Large intestine (tissue), 3 donors: ENCODE measurements at regions not wholly inside any gene's neighbourhood (a gene's known extent, or its start where the extent isn't known, plus 50 kb on each side); places are given as distances from the start of the nearest gene placed in this dataset.

Source experiments
- DNase-seq, 2 donors: peaks; one replicate each; pipeline versions ENCODE4 v3.0.0 to v3.0.0-alpha.2; 2013
- H3K27ac ChIP-seq: one replicate; pipeline ENCODE4 v1.5.1; 2013; ENCODE audit warnings: low read length
- H3K27me3 ChIP-seq: 2 replicates; pipeline ENCODE4 v1.6.1; 2013; ENCODE audit warnings: low read length; ENCODE audit not compliant: control insufficient read depth, insufficient read depth
- H3K36me3 ChIP-seq: 2 replicates; pipeline ENCODE4 v1.6.1; 2013; ENCODE audit warnings: low read length; ENCODE audit not compliant: control insufficient read depth, insufficient read depth
- H3K4me1 ChIP-seq: one replicate; pipeline ENCODE4 v1.6.1; 2013; ENCODE audit warnings: low read length; ENCODE audit not compliant: control insufficient read depth, insufficient read depth
- H3K4me3 ChIP-seq: one replicate; pipeline ENCODE4 v1.5.1; 2013; ENCODE audit warnings: low read length
- H3K9me3 ChIP-seq: one replicate; pipeline ENCODE4 v1.6.1; 2013; ENCODE audit warnings: mild to moderate bottlenecking, low read depth, low read length, moderate library complexity; ENCODE audit not compliant: control insufficient read depth
- WGBS: methylation state at CpG from one replicate; pipeline ENCODE4 v1.1.5; 2013; ENCODE audit warnings: low lambda C conversion rate; ENCODE audit not compliant: insufficient coverage; 5-methylcytosine and 5-hydroxymethylcytosine counted together

DNA sequence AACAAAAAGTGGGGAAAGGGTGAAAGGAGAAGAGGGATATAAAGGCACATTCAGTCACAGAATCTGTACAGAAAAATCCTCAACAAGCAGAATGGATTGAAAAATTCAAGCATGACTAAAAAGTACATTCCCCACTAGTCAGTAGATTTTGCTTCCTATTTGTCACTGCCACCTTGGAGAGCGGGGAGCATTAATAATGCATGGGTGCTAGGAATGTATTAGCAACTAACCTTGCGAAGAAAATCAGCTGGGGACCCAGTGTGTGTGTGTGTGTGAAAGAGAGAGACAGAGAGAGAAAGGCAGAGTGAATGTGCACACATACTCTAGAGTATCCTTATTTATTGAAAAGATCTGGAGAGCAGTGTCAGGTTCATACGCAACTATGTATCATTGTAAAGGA is 968.7 kb upstream of the ZEB2 start:
- no peak overlapping the region for H3K27ac ChIP-seq
- WGBS, result no CpG with 5 or more reads among the region's 3 CpGs
- H3K36me3 ChIP-seq, result no peaks in the 10 kb centered on the region
- H3K27me3 ChIP-seq, result no peaks in the 10 kb centered on the region
- no peaks in the 10 kb centered on the region for H3K9me3 ChIP-seq
- no peak overlapping the region for H3K4me3 ChIP-seq
- DNase-seq, result no peak
- no peaks in the 10 kb centered on the region for H3K4me1 ChIP-seq

DNA sequence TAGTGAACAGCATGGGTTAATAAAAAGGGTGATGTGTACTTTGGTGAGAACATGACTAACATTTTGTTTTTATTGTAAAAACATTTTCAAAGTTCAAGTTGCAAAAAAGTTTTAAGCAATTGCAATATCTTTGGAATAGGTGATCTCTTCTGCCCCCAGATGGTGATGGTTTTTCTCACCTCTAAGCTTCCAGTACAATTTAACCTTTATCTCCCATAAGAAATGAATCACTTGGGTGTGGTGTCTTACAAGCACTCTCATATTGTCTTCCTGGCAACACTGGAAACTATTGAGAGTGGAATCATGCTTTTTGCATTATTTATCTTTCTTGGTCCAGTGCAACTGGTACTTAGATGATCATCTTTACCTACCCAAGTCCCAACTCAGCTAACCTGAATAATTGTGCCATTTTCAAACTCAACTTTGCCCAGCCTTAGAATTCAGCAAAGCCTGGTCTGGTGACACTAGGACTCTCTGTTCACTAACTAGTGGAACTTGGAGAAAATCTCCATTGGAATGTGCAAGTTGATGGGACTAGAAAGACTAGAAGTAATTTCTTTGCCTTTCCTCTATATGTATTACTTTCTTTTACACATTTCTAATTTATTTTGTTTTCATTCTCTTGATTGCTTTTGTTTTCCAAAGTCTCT is 964.7 kb upstream of the ZEB2 start:
- DNase-seq, result peak in 1 of 2 donors; percentile 1
- no peak overlapping the region for H3K4me3 ChIP-seq
- H3K27ac ChIP-seq, result no peak overlapping the region
- no peaks in the 10 kb centered on the region for H3K36me3 ChIP-seq
- H3K9me3 ChIP-seq, result no peaks in the 10 kb centered on the region
- H3K27me3 ChIP-seq, result no peaks in the 10 kb centered on the region
- no peaks in the 10 kb centered on the region for H3K4me1 ChIP-seq

DNA sequence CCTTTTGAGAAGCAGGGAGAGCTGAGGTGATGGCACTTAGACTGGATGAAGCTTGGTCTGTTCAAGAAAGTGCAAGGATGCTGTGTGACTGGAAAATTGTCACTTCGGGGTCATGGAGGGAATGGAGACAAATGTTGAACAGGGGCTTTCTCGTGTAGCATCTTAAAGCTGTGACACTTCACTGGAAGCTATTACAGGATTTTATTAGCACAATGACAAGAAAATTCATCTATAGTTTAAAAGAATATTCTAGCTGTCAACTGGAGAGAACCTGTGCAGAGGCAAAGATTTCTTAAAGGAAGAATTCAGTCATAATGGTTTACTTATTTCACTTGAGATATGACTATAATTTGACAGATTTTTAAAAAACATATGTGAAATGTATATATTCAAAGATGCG is 963.9 kb upstream of the ZEB2 start:
- DNase-seq, result no peak
- H3K27me3 ChIP-seq, result no peaks in the 10 kb centered on the region
- H3K9me3 ChIP-seq, result no peaks in the 10 kb centered on the region
- no peaks in the 10 kb centered on the region for H3K36me3 ChIP-seq
- no peak overlapping the region for H3K4me3 ChIP-seq
- WGBS, result 90% methylated on average over 2 of the region's 3 CpGs
- H3K27ac ChIP-seq, result no peak overlapping the region
- no peaks in the 10 kb centered on the region for H3K4me1 ChIP-seq

DNA sequence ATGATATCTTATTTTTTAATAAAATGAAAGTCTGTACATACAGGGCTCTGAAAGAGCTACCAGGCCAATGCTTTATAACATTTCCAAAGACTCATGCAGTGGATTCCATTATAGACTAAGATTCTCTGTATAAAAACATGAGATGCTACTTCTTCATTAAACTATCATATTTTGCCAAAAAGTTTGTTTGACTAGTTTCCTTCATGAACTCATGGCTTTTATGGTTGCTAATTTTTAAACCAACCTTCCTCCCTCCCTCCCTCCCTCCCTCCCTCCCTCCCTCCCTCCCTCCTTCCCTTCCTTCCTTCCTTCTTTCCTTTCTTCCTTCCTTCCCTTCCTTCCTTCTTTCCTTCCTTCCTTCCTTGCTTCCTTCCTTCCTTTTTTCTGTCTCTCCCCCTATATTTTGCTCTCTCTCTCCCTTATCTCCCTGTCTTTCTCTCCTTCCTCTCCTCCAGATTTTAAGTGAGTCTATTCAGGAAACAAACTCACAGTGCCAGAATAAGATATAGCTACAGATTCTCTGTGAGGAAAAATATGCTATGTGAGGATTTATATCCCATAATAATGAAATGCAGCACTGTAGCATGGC is 961.5 kb upstream of the ZEB2 start:
- H3K27ac ChIP-seq, result no peak overlapping the region
- H3K36me3 ChIP-seq, result no peaks in the 10 kb centered on the region
- H3K27me3 ChIP-seq, result no peaks in the 10 kb centered on the region
- H3K4me3 ChIP-seq, result no peak overlapping the region
- DNase-seq, result no peak
- H3K4me1 ChIP-seq, result no peaks in the 10 kb centered on the region
- H3K9me3 ChIP-seq, result no peaks in the 10 kb centered on the region

DNA sequence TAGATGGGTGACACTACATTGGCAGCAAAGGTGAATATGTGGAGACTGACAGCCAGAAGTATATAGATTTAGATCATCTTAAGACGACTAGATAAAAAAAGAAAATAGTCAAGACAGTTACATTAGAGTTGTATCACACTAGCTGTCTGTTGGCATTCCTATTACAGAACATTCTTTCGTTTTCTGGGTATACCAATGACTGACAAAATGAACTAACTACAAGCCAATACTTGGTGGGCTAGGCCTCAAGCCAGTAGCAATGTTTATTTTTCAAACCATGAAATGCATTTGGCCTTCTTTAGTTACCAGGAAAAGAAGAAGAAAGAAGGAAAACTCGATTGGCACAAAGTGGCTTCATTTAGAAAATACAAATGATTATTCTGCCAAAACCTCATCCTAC is 944.9 kb upstream of the ZEB2 start:
- Histone ChIP-seq H3K36me3 (no peaks in the 10 kb centered on the region), H3K9me3 (no peaks in the 10 kb centered on the region), H3K27ac (no peak overlapping the region), H3K4me1 (no peaks in the 10 kb centered on the region), H3K27me3 (no peaks in the 10 kb centered on the region), H3K4me3 (no peak overlapping the region)
- DNase-seq, result no peak
- 64% methylated on average over 2 of the region's 3 CpGs for WGBS

DNA sequence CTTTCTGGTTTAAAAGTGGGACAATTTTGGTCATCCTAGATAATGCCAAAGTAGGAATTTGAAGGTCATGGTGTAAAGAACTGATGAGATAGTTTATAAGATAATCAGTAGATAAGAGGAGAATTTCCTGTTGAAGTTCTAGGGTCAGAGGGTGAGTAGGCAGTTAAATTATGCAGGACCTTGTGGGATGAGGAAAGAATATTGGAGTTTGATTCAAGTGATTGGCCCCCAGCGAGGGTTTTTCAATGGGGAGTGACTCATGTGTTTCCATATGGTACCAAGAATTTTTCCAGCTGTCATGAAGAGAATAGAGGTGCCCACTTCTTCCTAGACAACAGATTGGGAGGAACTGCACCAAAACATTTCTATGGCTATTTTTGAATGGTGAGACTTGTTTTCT is 940.2 kb upstream of the ZEB2 start:
- Histone ChIP-seq H3K36me3 (no peaks in the 10 kb centered on the region), H3K27ac (no peak overlapping the region), H3K4me1 (no peaks in the 10 kb centered on the region), H3K27me3 (no peaks in the 10 kb centered on the region), H3K4me3 (no peak overlapping the region), H3K9me3 (no peaks in the 10 kb centered on the region)
- no CpG with 5 or more reads among the region's 1 CpG for WGBS
- DNase-seq, result no peak

DNA sequence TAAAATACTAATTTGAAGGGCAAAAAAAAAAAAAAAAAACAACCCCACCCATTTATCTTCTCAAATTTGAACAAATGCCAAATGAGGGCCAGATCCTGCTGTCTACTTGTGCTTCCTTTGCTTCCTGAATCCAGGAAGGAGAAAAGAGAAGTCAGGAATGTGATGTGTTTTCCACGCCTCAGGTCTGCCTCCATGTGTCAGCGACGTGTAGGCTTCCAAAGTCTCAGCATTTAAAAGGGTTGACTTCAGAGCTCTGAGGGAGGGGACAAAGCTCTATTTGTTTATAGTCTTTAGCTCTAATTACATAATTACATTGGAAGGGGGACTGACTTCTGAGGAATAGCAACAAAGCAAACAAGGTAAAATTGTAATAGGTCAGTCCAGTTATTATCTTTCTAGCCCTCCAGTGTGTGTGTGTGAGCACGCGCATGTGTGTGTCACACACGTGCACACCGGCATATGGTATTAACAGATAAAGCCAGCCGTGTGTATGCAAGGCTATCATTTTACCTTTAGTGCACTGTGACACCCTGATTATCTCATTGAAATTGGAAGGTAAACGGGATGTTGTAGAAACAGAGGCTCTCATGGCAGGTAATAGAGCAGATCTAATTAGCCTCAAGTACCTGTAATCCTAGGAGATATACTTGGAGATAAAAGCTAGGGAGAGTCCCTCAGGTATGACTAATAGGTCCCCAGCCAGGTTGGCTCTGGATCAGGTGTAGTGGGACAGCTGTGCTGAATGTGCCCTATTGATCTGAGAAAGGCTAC is 911.4 kb upstream of the ZEB2 start:
- H3K27ac ChIP-seq, result no peak overlapping the region
- WGBS, result 24% methylated on average over 5 of the region's 9 CpGs
- DNase-seq, result peak; percentile 8 to 43

DNA sequence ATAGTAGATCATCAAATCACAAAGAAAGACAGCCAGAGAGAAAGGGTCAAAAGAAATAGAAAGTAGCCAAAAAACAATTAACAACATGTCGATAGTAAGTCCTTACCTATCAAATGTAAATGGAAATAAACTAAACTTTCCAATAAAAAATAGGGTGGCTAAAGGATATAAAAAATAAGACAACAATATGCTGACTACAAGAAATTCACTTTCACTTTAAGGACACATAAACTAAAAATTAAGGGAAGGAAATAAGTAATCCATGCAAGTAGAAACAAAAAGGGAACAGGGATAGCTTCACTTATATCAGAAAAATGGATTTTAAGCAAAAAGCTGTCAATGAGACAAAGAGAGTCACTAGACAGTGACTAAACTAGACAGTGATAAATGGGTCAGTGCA is 903.9 kb upstream of the ZEB2 start:
- no peak overlapping the region for H3K27ac ChIP-seq
- H3K4me1 ChIP-seq, result no peaks in the 10 kb centered on the region
- no peaks in the 10 kb centered on the region for H3K27me3 ChIP-seq
- no peaks in the 10 kb centered on the region for H3K36me3 ChIP-seq
- no peak overlapping the region for H3K4me3 ChIP-seq
- no peaks in the 10 kb centered on the region for H3K9me3 ChIP-seq
- DNase-seq, result no peak
- WGBS, result 100% methylated on average over 1 of the region's 1 CpG

More for the DNA sequence above, 911.4 kb upstream of the ZEB2 start:
- Histone ChIP-seq H3K36me3 (no peaks in the 10 kb centered on the region), H3K27me3 (no peaks in the 10 kb centered on the region), H3K4me3 (no peak overlapping the region), H3K4me1 (no peaks in the 10 kb centered on the region), H3K9me3 (no peaks in the 10 kb centered on the region)

DNA sequence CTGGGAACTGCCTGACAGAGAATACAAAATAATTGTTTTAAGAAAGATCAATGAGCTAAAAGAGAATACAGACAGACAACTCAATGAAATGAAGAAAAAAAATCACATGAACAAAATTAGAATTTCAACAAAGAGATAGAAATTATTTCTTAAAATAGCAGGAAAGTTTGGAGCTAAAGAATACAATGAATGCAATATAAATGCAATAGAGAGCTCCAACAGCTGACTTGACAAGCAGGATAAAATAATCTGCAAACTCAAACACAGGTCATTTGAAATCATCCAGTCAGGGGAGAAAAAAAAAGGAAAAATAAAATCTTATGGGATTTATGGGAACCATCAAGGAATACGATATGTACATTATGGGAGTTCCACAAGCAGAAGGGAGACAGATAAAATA is 902.7 kb upstream of the ZEB2 start:
- no peaks in the 10 kb centered on the region for H3K27me3 ChIP-seq

DNA sequence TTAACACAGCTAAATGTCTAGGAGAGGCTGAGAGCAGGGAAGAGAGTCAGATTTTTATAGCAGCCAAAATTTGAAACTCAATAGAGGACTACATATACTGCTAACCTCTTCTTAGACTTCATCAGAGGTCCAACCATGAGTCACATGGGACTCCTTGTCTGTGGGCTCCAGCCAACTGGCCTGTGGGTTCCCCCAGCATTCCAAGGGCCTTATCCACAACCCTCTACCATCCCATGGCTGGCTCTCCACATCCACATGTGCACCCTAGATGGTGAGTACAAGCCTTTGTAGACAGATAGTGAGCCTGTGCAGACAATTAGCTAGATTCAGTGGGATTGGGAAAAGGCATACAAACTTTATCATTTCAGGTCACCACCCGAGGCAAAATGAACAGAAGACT is 901.9 kb upstream of the ZEB2 start:
- WGBS, result no CpG with 5 or more reads among the region's 1 CpG

More for the DNA sequence above, 902.7 kb upstream of the ZEB2 start:
- no peak for DNase-seq
- H3K4me1 ChIP-seq, result no peaks in the 10 kb centered on the region
- no peaks in the 10 kb centered on the region for H3K36me3 ChIP-seq
- H3K4me3 ChIP-seq, result no peak overlapping the region
- 89% methylated on average over 1 of the region's 1 CpG for WGBS
- H3K27ac ChIP-seq, result no peak overlapping the region
- no peaks in the 10 kb centered on the region for H3K9me3 ChIP-seq

DNA sequence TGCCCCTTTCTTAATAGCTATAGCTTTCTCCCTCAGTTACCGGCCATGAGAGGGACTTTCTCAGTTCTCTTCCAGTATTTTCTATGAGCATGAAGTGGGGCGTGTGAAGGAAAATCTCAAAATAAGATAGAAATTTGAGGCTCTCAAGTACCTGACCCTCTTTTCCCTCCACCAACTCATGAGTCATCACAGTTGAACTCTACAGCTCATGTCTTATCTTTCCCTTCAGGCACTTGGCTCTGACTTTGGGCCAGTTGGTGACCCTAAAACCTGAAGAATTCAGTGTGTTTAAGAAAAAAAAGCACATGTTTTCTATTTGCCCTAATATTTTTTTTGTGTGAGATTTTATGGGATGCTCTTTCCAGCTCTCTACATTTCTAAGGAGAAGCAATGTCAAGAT is 896.7 kb upstream of the ZEB2 start:
- Histone ChIP-seq H3K4me3 (no peak overlapping the region), H3K9me3 (no peaks in the 10 kb centered on the region), H3K36me3 (no peaks in the 10 kb centered on the region), H3K4me1 (no peaks in the 10 kb centered on the region), H3K27me3 (no peaks in the 10 kb centered on the region), H3K27ac (no peak overlapping the region)
- no CpG with 5 or more reads among the region's 2 CpGs for WGBS
- no peak for DNase-seq

More for the DNA sequence above, 901.9 kb upstream of the ZEB2 start:
- H3K4me1 ChIP-seq, result no peaks in the 10 kb centered on the region
- no peaks in the 10 kb centered on the region for H3K9me3 ChIP-seq
- DNase-seq, result no peak
- H3K4me3 ChIP-seq, result no peak overlapping the region
- H3K36me3 ChIP-seq, result no peaks in the 10 kb centered on the region
- no peaks in the 10 kb centered on the region for H3K27me3 ChIP-seq
- H3K27ac ChIP-seq, result no peak overlapping the region
